ENCODE measurements at regions not wholly inside any gene's neighbourhood (a gene's known extent, or its start where the extent isn't known, plus 50 kb on each side); places are given as distances from the start of the nearest gene placed in this dataset.

DNA sequence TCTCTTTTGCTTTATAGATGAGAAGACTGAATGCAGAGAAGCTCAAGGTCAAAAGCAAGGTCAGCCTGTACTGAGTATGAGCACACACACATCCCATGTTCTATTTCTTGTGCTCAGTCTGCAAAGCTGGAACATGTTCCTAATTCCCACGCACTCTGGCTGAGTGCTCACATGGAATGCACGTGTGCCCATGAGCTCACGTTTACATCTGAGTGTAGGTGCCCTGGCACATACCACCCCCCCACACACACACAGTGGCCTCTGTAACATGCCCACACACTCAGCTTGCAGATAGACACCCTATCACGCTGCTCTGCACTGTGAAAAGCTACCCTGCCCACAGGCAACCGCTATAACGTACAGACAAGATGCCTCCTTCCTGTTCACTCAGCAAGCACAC, 700.1 kb downstream of the MED13L start:
- DNase-seq (ENCODE audit: low read depth): no peak

DNA sequence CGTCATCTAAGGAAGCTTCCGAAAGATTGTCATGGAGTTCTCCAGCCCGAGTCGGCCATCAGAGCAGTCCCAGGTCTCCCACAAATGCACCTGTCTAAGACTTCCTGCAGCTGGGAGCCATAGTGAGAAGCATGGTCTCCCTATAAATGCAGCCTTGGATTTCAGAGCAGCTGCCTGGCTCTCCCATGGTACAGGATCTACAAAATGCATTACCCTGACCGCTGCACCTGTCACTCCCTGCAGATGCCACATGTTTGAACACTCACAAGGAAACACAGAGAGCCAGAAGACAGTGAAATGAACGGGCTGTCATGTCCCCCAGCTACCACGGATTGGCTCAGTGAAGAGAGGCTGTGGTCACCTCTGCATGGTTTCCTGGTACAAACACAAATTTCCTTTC, 702.7 kb downstream of the MED13L start:
- DNase-seq (ENCODE audit: low read depth): no peak

DNA sequence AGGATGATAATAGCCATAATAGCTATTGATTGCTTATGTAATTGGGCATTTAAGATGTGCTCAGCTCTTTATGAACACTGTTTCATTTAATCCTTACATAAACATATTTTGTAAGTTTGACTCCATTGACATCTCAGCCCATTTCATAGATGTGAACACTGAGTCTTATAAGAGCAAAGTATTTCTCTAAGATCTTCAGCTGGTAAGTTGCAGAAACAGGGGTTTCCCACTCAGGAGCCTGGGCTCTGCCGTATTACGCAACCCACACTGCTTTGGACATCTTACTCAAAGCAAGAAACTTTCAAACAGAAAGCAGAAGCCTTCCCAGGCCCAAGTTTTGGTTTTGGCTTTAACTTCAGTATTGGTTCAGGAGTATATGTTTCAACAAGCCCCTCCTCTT, 705.1 kb downstream of the MED13L start:
- DNase-seq (ENCODE audit: low read depth): no peak

DNA sequence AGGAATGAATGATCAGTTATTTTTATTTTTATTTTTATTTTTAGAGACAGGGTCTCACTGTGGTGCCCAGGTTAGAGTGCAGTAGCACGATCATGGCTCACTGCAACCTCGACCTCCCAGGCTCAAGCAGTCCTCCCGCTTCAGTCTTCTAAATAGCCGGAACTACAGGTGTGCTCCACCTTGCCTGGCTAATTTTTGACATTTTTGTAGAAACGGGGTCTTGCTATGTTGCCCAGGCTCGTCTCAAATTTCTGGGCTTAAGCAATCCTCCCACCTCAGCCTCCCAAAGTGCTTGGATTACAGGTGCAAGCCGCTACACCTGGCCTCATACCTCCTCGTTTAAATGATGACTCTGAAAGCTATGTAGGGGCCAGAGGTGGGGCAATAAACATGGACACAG, 706.0 kb downstream of the MED13L start:
- no peak for DNase-seq (ENCODE audit: low read depth)

DNA sequence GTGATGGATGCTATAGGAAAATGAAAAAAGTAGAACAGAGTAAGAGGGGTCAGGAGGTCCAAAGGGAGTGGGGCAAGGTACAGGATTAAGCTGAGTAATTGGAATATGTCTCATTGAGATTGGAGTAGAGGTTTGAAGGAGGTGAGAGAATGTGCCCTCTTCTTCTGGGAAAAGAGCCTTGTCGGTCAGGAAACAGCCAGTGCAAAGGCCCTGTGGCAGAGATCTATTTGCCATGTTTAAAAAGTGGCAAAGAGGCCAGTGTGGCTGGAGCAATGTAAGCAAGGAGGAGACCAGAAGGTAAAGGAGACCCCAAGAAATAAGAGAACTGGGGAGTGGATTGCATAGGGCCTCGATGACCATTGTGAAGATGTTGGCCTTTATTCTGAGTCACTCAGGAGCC, 706.5 kb downstream of the MED13L start:
- DNase-seq (ENCODE audit: low read depth): no peak

DNA sequence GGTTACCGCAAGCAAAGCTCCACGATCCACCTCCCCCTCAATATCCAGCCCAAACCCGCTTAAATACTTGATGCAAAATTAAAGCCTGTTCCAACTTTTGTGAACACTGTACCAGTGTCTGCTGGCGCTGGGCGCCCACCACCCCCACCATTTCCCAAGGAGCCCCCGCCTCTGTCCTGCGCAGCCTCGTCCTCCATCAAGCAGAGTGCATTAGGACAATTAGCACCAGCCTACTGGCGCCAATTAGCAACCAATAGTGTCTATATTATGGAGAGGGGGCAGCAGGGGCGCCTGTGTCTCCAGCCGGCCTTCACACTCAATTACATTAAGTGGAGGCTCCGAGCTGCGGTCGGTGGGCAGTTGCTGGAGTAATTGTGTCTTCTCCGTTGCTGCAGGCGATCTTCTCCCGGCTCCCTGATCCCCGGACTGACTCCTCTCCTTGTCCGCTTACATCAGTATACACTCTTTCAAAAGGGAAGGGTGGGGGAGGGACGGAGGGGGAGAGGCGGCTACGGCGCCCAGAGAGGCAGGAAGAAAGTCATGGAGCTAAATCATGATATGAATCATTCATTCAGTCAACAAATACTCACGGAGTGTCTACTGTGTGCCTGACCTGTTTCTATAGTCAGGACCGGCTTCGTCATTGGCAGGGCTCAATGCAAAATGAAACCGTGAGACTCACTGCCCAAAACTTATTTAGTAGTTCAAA, 707.3 kb downstream of the MED13L start:
- DNase-seq (ENCODE audit: low read depth): no peak

DNA sequence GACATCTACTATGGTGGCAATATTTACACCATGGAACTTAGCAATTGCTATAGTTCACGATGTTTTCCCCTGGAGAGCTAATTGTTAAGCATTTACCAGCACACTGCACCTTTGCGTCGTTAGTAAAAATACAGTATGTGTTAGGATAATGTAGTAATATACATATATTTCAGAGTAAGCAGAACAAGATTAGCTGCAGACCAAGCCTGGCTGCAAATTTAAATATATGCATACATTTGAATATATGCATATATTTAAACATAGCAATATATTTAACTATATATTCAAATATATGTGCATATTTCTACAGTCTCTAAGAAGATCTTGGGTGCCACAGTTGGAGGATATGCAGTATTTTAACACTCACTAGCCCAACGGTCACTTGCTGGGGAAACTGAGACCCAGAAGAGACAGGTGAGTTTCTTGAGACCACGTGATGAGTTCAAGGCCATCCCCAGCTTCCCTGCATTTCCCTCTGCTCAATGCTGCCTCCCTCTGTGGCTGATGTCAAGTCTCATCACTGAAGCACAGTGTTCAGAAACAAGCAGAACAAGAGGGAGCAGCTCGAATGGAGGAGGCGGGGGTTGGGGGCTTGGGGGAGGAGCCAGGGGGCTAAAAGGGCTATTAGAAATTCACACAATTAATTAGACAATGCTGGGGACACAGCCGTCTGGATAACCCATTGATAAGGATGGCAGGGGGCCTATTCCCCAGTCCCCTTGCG, 708.0 kb downstream of the MED13L start:
- DNase-seq (ENCODE audit: low read depth): no peak

DNA sequence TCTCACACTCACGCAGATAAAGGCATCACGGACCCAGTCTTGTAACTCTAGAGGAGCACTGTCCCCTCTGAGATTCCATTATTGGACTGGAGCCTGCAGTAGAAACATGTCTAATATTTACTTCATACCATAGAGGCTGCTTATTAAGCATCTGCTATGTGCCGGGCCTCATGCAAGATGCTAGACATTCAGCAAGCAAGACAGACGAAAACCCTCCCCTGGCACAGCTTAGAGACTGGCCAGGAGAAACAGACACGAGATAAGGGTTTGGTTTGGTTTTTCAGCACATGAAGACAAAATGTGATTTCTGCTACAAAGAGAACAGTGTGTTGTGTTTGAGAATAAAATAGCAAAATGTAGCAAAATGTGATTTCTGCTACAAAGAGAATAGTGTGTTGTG, 719.2 kb downstream of the MED13L start:
- DNase-seq (ENCODE audit: low read depth): no peak

DNA sequence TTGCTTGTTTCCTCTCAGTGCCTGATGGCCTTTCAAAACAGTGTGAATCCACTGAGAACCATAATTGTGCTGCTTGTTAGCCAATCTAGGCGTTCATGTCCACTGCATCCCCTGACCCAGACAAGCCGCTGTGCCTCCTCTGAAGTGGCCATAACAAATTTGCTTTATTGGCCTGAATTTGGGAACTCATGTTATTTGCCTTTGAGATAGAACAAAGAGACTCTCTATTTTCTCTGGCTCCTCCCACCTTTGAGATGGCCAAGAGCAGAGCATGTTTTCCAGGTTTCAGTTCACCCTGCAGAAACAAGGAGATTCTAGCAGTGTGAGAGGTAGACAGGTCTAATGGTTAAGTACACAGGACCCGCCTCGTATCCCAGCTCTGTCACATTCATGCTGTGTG, 723.9 kb downstream of the MED13L start:
- DNase-seq (ENCODE audit: low read depth): no peak

DNA sequence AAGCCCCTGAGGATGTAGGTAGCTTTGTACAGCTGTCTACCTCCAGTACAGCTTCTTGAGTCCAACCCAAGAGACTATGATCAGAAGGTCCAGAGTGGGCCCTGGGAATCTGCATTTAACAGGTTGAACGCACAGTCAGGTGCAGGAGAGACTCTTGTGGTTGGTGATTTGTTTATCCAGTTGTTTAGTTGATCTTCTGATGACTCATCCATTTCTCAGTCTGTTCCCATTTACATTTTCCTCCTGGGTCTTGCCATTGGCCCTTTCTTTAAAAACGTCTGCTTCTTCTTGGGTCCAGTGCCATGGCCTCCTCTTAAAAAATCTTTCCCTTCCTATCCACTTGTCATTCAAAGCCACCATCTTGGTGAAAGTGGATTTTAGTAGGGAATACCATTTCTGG, 734.2 kb downstream of the MED13L start:
- no peak for DNase-seq (ENCODE audit: low read depth)

DNA sequence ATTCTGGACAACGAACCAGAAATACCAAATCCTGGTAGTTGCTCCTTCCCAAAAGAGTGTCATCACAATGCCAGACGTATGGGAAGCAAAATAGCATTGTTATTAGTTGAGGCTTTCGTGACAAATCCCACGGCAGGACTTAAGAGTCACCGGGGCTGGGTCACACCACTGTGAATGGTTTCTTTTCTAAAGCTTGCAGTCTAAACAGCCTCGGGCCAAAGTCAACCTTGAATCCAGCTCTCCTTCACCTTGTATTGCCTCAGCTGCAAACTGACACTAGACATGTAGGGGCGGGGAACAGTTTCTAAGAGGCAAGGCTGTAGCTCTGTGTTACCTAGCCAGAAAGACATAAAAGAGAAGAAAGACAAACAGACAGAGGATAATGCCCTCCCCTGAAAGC, 734.8 kb downstream of the MED13L start:
- DNase-seq (ENCODE audit: low read depth): no peak

DNA sequence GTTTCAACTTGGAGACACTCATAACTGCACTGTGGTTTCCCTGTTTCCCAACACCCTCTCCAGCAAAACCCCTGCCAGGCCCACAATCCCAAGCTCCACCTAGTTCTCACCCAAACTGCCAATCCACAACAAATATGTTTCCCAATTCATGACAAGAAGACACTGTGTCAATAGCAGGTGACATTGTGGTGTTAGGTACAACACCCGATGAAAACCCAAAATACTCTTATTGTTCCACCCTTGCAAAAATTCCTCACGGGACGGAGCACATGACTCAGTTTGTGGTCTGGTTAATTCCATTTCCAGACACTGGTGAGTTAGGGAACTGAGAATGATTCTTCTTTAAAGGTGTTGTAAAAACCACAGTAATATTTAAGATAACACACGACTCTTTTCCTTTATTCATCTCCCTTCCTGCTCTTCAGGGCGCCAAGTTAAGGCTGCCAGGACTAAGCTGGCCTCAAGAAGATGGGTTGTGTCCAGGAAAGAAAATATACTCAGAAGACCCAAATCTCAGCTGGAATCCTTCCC, 735.5 kb downstream of the MED13L start:
- no peak for DNase-seq (ENCODE audit: low read depth)

DNA sequence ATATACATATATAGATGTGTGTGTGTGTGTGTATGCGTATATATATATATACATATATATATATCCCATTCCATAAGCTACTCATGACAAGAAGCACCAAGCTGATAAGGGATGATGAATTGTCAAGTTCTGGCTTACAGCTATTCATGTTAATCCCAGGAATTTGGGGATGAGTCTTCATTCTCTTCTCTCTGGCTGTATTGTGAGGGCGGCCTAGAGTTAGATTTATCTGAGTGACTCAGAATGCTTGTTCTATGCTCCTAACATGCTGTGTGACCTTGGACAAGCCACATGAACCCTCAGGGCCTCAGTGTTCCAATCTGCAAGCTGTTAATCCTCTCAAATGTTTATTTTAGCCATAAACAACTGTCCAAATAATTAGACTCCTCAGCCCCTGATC, 749.0 kb downstream of the MED13L start:
- no peak for DNase-seq (ENCODE audit: low read depth)

DNA sequence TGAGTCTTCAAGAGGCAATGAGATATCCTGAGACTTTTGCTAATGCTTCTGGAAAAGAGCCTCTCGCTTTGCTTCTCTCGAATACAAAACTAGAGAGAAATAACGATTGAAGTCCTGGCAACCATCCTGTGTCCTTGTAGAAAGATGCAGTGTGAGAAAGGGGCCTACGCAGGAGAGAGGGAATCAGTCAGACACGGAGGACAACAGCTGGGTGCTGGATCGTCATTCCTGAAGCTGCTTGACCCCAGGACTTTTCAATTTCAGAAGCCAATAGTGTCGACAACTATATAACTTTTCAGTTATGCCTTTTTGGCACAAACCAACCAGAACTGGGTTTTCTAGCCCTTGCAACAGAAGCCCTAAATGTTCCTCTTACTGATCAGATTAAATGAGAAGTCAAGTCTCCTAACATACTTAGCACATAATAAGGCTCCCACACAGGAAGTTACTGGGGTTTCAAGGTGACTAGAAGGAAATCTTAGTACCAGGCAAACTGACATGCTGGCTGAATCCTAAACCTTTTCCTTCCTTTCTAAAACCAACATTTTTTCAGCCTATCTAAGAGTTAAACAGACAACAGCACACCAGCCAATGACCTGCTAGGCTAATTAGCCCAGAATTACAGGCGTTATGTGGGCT, 755.6 kb downstream of the MED13L start:
- no peak for DNase-seq (ENCODE audit: low read depth)

DNA sequence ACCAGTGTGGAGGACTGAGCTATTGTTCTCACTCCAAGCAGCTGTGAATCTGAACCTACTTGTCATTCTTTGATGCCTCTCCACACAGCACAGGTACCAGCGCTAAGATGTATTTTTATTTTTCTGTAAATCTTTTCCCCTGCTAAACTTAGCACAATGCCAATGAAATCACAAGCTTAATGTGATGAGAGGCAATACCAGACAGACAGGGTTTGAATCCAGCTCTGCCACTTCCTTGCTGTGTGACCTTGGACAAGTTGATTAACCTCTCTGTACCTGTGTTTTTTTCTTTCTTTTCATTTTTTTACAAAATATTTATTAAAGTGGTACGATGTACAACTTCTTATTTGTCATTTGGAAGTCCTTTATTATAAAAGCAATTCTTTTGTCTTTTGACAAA, 757.6 kb downstream of the MED13L start:
- DNase-seq (ENCODE audit: low read depth): no peak

DNA sequence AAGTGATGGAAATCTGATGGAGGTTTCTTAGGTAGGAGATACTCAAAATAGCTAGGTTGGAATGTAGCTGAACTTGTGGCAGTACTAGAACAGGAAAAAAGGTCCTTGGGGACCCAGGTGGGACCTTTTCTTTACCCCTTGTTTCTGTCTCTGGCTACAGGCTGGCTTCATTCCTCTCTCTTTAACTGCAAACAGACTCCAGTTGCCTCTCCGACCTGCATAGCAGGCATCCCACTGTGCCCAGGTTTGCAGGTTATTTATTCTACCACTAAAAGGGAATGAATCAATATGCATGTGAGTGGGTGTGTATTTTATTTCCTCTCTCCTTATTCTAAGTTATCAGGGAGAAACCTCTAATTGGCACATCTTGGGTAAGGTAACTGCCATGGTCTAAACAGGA, 758.1 kb downstream of the MED13L start:
- no peak for DNase-seq (ENCODE audit: low read depth)

DNA sequence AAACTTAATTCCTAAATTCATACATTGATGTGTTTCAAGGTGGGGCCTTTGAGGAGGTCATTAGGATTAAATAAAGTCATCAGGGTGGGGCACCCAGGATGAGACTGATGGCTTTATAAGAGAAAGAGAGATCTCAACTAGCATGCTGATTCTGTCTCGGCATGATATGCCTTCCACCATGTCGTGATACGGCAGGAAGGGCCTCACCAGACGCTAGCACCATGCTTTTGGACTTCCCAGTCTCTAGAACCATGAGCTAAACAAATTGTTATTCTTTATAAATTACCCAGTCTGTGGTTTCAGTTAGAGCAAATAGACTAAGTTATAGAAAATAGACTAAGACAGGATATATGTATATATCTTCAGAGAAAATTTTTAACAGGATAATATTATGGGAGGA, 759.6 kb downstream of the MED13L start:
- DNase-seq (ENCODE audit: low read depth): no peak

DNA sequence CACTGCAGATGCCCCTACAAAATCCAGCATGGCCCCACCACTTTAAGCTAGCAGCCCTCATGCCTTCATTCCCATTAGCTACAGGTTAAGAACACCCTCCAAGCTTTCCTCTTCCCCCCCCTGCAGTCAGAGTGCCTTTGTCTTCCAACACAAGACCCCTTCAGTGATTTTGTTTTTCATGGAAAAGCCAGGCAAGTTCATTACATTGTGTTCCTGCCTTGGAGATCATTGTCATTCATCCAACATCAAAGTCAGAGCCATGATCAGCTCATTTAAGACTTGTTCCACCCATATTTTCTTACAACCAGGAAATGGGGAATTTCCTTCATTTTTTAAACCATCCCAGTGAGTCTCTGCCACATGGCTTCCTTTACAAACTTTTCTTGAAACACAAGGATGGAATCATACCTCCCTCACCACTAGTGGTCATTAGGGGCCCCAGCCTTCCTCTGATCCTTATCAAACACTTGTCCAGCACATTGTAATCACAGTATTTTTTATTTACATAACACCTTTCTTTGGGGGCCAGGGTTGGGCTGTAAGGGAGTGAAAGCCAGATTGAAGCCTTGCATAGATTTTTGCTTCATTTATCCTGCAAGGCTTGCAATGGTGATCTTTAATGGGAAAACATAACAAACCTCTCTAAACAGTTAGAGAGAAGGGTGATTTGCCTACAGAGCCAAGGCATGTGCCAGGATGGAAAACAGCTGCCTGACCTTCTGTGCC, 765.3 kb downstream of the MED13L start:
- no peak for DNase-seq (ENCODE audit: low read depth)

DNA sequence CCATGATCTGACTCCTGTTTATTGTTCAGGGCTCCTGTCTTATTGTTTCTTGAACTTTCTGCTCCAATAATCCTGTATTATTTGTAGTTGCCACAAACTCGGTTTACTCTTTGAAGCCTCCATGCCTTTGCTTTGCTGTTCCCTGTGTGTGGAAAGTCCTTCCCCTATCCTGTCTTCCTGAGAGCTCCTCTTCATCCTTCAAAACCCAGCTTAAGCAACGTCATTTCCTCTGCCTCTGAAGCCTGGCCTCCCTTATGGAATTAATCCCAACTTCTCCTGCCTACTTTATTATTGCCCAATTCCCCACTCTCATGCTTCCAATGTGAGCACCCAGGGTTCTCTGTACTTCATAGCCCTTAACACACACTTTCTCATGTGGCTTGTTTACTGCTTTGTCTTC, 766.2 kb downstream of the MED13L start:
- DNase-seq (ENCODE audit: low read depth): no peak

DNA sequence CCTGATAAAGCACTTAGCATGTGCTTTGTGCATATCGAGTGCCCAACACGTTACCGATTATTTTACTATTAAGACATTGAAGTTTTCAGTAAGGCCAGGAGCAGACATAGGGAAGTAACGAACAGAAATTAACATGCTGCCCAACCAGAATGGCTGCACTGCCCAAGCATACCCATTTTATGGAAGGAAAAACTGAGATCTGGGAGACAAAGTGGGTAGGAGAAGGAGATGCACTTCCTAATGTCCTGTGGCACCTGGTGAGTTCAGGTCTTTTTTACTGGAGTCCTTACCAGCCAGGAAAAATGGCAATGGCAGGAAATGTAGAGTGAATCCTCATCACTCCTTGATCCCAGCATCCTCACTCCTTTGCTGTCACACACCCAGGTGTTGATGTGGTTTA, 768.5 kb downstream of the MED13L start:
- DNase-seq (ENCODE audit: low read depth): no peak

DNA sequence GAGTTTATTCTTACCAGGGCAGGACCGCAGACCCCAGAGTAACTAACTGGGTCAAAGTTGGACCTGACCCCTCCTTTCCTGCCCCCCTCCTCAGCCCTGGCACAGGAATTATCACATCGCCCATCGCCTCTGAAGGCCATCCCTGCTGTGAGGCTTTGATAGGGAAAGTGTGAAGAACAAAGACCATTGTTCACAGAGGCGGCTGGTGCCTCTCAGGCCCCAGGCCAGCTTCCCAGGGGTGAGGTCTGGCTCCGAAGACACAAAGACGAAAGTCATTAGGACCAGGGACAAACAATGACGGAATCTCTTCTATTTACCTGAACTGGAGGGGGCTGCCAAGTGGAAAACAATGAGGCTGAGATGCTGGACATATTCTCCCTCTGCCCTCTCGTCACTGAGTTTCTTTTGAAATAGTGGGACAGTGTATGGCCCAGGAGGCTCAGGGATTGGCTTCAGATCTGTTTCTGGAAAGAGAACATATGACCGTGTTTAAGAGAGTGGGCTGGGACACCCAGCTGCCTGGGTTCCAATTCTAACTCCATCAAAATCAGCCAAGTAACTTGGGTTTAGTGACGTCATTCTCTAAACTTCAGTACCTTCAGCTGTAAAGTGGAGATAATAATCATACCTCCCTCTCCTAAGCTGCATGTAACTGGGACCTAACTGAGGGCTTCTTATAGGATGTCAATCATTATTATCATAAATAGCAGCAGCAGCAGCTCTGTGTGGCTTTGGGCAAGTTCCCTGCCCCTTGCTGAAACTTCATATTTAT, 769.4 kb downstream of the MED13L start:
- DNase-seq (ENCODE audit: low read depth): no peak

DNA sequence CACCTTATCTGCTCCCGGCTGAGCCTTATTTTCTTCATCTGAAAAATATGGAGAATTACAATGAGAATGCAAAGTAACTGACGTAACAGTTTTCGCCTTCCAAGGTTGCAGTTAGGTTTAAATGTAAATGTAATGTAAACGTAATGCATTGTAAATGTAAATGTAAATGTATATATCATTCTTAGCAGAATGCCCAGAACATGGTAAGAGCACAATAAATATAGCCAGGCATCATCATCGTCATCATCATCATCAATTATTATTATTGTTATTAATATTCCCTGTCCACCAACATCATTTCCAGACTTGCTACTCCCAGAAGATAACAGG, 770.0 kb downstream of the MED13L start:
- no peak for DNase-seq (ENCODE audit: low read depth)
